Activated CD4-positive, alpha-beta T cell treated with anti-CD3 and anti-CD28 coated beads for 36 hours (primary cell): ENCODE measurements at regions not wholly inside any gene's neighbourhood (a gene's known extent, or its start where the extent isn't known, plus 50 kb on each side); places are given as distances from the start of the nearest gene placed in this dataset.
A peak's percentile ranks its signal among the peaks of the same experiment; 100 is the strongest.

Source experiments
- ATAC-seq: fragments of 200-7000 bp; cut with Tn5 transposase; one replicate; pipeline ENCODE4 v1.10.0; 2021; ENCODE audit warnings: mild to moderate bottlenecking, moderate library complexity
- CTCF ChIA-PET: fragments of 350-600 bp; sonication (Branson Sonifier 250); formaldehyde crosslinking; loops from one replicate; lab custom pipeline; 2021; ENCODE audit warnings: antibody characterized with exemption; lab: Charles Lee
- POLR2A ChIA-PET: fragments of 350-600 bp; sonication (Branson Sonifier 250); formaldehyde crosslinking; loops from one replicate; lab custom pipeline; 2021; ENCODE audit warnings: antibody characterized with exemption, inconsistent platforms; lab: Charles Lee
- DNase-seq: peaks from one replicate; pipeline ENCODE4 v3.0.0-alpha.2; 2020
- H3K27ac Mint-ChIP-seq: one replicate; pipeline ENCODE4 v1.8.0; 2021; ENCODE audit warnings: mixed read lengths
- H3K27me3 Mint-ChIP-seq: one replicate; pipeline ENCODE4 v1.8.0; 2021; ENCODE audit warnings: mixed read lengths
- H3K36me3 Mint-ChIP-seq: one replicate; pipeline ENCODE4 v1.8.0; 2021; ENCODE audit warnings: low read depth, mixed read lengths
- H3K4me1 Mint-ChIP-seq: one replicate; pipeline ENCODE4 v1.8.0; 2021; ENCODE audit warnings: mixed read lengths
- H3K4me3 Mint-ChIP-seq: one replicate; pipeline ENCODE4 v1.8.0; 2021; ENCODE audit warnings: mild to moderate bottlenecking, moderate library complexity, mixed read lengths
- H3K9me3 Mint-ChIP-seq: one replicate; pipeline ENCODE4 v1.8.0; 2021; ENCODE audit warnings: low read depth, mixed read lengths
- intact Hi-C, 2 experiments: fragments of 100-400 bp; cut with DNase I in 1 of 2; cut with micrococcal nuclease in 1 of 2; formaldehyde crosslinking; loops; one replicate each; pipeline versions ENCODE4 v1.14.2 to v1.15.1; 2022 to 2024; cut with DNase I, micrococcal nuclease

- intact Hi-C loops, result loop anchor here (5.0 to 10.0 kb wide), 3 partner anchors 55 to 1505 kb away; no protein-coding TSS in a partner anchor
- H3K27ac Mint-ChIP-seq, result no peak overlapping the region
Observed at GRCh38 chr11:116279511-116279910, 493.3 kb downstream of the BUD13 start.

DNA sequence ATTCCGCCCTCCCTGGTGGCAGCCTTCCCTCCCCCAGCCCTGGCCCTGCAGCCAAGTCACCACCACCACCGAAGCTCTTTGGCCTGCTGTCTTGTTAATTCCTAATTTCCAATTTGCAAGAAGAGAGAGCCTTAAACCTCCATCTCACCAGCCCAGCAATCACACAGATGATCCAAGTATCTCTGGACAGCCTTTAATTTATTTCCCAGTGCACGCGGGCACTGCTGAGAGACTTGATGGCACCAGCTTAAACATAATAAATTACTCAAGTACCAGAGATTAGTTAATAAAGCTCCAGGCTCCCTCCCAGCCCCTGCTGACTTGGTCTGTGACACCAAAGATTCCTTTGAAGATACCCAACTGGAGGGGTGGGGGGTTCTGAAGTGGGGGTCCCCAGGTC lies 494.7 kb downstream of the BUD13 start:
- intact Hi-C loops, result loop anchor here (5.0 to 10.0 kb wide), 3 partner anchors 57 to 1503 kb away; no protein-coding TSS in a partner anchor
- CTCF ChIA-PET, result no interaction called here

More at GRCh38 chr11:116279511-116279910, 493.3 kb downstream of the BUD13 start:
- no peak for ATAC-seq
- Mint-ChIP-seq H3K27me3 (peaks cover 13% of the 10 kb centered on the region), H3K9me3 (no peaks in the 10 kb centered on the region), H3K4me1 (no peaks in the 10 kb centered on the region), H3K36me3 (no peaks in the 10 kb centered on the region), H3K4me3 (no peak overlapping the region)
- no peak for DNase-seq
- CTCF ChIA-PET, result interaction anchor here (0.6 to 0.7 kb wide), 2 partner anchors 60 to 1061 kb away, joined by 3 to 4 read pairs; no protein-coding TSS in a partner anchor
- POLR2A ChIA-PET, result no interaction called here

GRCh38 chr11:116276051-116277044 lies 496.4 kb downstream of the BUD13 start:
- Mint-ChIP-seq H3K27ac (no peak overlapping the region), H3K9me3 (no peaks in the 10 kb centered on the region), H3K4me1 (no peaks in the 10 kb centered on the region), H3K4me3 (no peak overlapping the region), H3K36me3 (no peaks in the 10 kb centered on the region), H3K27me3 (peaks cover 17% of the 10 kb centered on the region)
- DNase-seq (peak; percentile 90), ATAC-seq (peak; percentile 94)
- intact Hi-C loops, result loop anchor here (1.0 to 10.0 kb wide), 9 partner anchors 58 to 1502 kb away; no protein-coding TSS in a partner anchor
- ChIA-PET CTCF (no interaction called here), POLR2A (no interaction called here)

More for the DNA sequence above, 494.7 kb downstream of the BUD13 start:
- ATAC-seq, result no peak
- Mint-ChIP-seq H3K36me3 (no peaks in the 10 kb centered on the region), H3K9me3 (no peaks in the 10 kb centered on the region), H3K4me3 (no peak overlapping the region), H3K27me3 (peaks cover 17% of the 10 kb centered on the region), H3K4me1 (no peaks in the 10 kb centered on the region), H3K27ac (no peak overlapping the region)
- DNase-seq, result no peak
- POLR2A ChIA-PET, result no interaction called here

DNA sequence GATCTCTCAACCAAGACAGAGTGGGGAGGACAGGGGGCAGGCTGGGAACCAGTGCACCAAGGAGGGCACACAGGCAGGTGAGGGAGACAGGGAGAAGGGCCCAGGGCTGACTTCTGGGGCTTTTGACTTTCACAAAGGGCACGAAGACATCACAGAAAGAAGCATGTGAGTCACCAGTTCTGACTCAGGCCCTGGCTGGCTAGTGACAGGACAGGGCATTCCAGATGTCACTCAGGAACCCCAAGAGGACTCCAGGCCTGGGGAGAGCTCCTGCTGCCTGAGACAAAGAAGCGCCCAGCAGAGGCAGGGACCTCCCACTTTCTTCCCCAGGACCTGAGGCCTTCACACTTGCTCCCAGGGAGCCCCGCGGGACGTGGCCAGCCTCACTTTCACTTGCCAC lies 497.2 kb downstream of the BUD13 start:
- H3K4me1 Mint-ChIP-seq, result no peaks in the 10 kb centered on the region
- peaks cover 16% of the 10 kb centered on the region for H3K27me3 Mint-ChIP-seq
- CTCF ChIA-PET, result no interaction called here
- no peaks in the 10 kb centered on the region for H3K9me3 Mint-ChIP-seq
- ATAC-seq (peak; percentile 40), DNase-seq (peak; percentile 18)
- H3K27ac Mint-ChIP-seq, result no peak overlapping the region
- H3K4me3 Mint-ChIP-seq, result no peak overlapping the region
- no peaks in the 10 kb centered on the region for H3K36me3 Mint-ChIP-seq
- POLR2A ChIA-PET, result no interaction called here
- intact Hi-C loops, result loop anchor here (1.0 to 10.0 kb wide), 9 partner anchors 58 to 1501 kb away; no protein-coding TSS in a partner anchor

- Mint-ChIP-seq H3K27me3 (peaks cover 15% of the 10 kb centered on the region), H3K27ac (no peak overlapping the region), H3K9me3 (no peaks in the 10 kb centered on the region), H3K36me3 (no peaks in the 10 kb centered on the region), H3K4me3 (no peak overlapping the region), H3K4me1 (no peaks in the 10 kb centered on the region)
- intact Hi-C loops, result loop anchor here in 1 of 2 experiments (10.0 kb wide), 2 partner anchors 60 to 1500 kb away; no protein-coding TSS in a partner anchor
- CTCF ChIA-PET, result interaction anchor here (0.9 kb wide), 1 partner anchor 10 kb away, joined by 3 read pairs; no protein-coding TSS in a partner anchor
- no peak for ATAC-seq
- POLR2A ChIA-PET, result no interaction called here
- DNase-seq, result no peak
Observed at GRCh38 chr11:116274521-116274920, 498.3 kb downstream of the BUD13 start.

GRCh38 chr11:116272181-116272789 lies 500.5 kb downstream of the BUD13 start:
- Mint-ChIP-seq H3K36me3 (no peaks in the 10 kb centered on the region), H3K27ac (no peak overlapping the region), H3K4me3 (no peak overlapping the region), H3K9me3 (no peaks in the 10 kb centered on the region), H3K4me1 (no peaks in the 10 kb centered on the region), H3K27me3 (peaks cover 11% of the 10 kb centered on the region)
- ATAC-seq, result no peak
- CTCF ChIA-PET, result interaction anchor here (0.6 kb wide), 1 partner anchor 47 kb away, joined by 3 read pairs; no protein-coding TSS in a partner anchor
- POLR2A ChIA-PET, result no interaction called here
- intact Hi-C loops, result loop anchor here in 1 of 2 experiments (10.0 kb wide), 2 partner anchors 63 to 1497 kb away; no protein-coding TSS in a partner anchor
- no peak for DNase-seq

DNA sequence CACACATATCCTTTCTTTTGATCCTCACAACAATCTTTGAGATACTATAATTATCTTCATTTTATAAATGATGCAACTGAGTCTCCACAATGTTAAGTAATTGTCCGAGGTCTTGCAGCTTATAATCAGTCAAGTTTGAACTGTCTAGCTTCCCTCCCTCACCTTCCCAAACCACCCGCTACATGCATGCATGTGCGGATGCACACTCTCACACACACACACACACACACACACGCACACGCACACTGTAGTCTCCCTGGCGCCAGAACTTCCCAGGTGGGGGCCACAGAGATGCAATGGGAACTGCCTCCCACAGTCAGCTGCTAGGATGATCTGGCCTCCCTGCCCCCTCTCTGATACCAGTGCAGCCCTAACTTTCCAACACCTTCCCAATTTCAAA lies 501.3 kb downstream of the BUD13 start:
- intact Hi-C loops, result loop anchor here in 1 of 2 experiments (10.0 kb wide), 2 partner anchors 63 to 1497 kb away; no protein-coding TSS in a partner anchor
- no peak overlapping the region for H3K27ac Mint-ChIP-seq
- H3K9me3 Mint-ChIP-seq, result no peaks in the 10 kb centered on the region
- ATAC-seq (no peak), DNase-seq (no peak)
- POLR2A ChIA-PET, result interaction anchor here (0.6 kb wide), 1 partner anchor 280 kb away, joined by 3 read pairs; no protein-coding TSS in a partner anchor
- no peaks in the 10 kb centered on the region for H3K36me3 Mint-ChIP-seq
- H3K27me3 Mint-ChIP-seq, result peaks cover 11% of the 10 kb centered on the region
- no peaks in the 10 kb centered on the region for H3K4me1 Mint-ChIP-seq
- no peak overlapping the region for H3K4me3 Mint-ChIP-seq
- CTCF ChIA-PET, result no interaction called here

GRCh38 chr11:116267146-116267545 lies 505.6 kb downstream of the BUD13 start:
- Mint-ChIP-seq H3K27ac (no peak overlapping the region), H3K4me1 (no peaks in the 10 kb centered on the region), H3K27me3 (peaks cover 5% of the 10 kb centered on the region), H3K4me3 (no peak overlapping the region), H3K9me3 (no peaks in the 10 kb centered on the region), H3K36me3 (no peaks in the 10 kb centered on the region)
- CTCF ChIA-PET, result interaction anchor here (0.6 kb wide), 1 partner anchor 24 kb away, joined by 4 read pairs; no protein-coding TSS in a partner anchor
- intact Hi-C loops, result no loop called here
- no peak for DNase-seq
- POLR2A ChIA-PET, result no interaction called here
- ATAC-seq, result no peak

GRCh38 chr11:116263770-116264169 lies 509.0 kb downstream of the BUD13 start:
- Mint-ChIP-seq H3K4me3 (no peak overlapping the region), H3K27ac (no peak overlapping the region), H3K36me3 (no peaks in the 10 kb centered on the region), H3K27me3 (peaks cover 14% of the 10 kb centered on the region), H3K9me3 (no peaks in the 10 kb centered on the region), H3K4me1 (no peaks in the 10 kb centered on the region)
- ATAC-seq, result no peak
- DNase-seq, result no peak
- ChIA-PET CTCF (no interaction called here), POLR2A (no interaction called here)
- intact Hi-C loops, result no loop called here

DNA sequence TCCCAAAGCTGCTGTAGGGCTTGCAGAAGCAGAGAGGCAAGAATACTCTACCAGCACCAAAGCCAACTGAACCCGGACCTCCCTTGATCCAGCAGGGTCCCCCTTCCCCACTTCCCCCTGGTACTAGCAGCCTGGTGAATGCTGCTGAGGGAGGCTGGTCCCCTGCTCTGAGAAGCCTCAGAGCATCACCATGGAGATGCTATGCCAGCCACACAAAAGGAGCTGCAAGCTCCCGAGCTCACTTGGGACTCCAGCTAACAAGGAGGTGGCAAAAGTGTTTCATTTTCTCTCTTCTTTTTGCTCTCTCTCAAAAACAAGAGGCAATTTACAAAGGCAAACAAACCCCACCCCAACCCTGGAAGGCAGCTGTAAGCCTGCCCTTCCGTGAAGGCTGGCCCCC lies 509.8 kb downstream of the BUD13 start:
- DNase-seq (no peak), ATAC-seq (no peak)
- Mint-ChIP-seq H3K36me3 (no peaks in the 10 kb centered on the region), H3K4me3 (no peak overlapping the region), H3K27ac (no peak overlapping the region), H3K9me3 (no peaks in the 10 kb centered on the region), H3K27me3 (peaks cover 14% of the 10 kb centered on the region), H3K4me1 (no peaks in the 10 kb centered on the region)
- POLR2A ChIA-PET, result no interaction called here
- intact Hi-C loops, result no loop called here
- CTCF ChIA-PET, result interaction anchor here (0.6 kb wide), 1 partner anchor 464 kb away, joined by 3 read pairs; no protein-coding TSS in a partner anchor

GRCh38 chr11:116262370-116262769 lies 510.4 kb downstream of the BUD13 start:
- H3K4me3 Mint-ChIP-seq, result no peak overlapping the region
- H3K27ac Mint-ChIP-seq, result no peak overlapping the region
- DNase-seq (no peak), ATAC-seq (no peak)
- no peaks in the 10 kb centered on the region for H3K36me3 Mint-ChIP-seq
- H3K27me3 Mint-ChIP-seq, result peaks cover 14% of the 10 kb centered on the region
- H3K4me1 Mint-ChIP-seq, result no peaks in the 10 kb centered on the region
- CTCF ChIA-PET, result no interaction called here
- intact Hi-C loops, result no loop called here
- POLR2A ChIA-PET, result no interaction called here
- H3K9me3 Mint-ChIP-seq, result no peaks in the 10 kb centered on the region
